DND-41 (cell line): ENCODE measurements at regions not wholly inside any gene's neighbourhood (a gene's known extent, or its start where the extent isn't known, plus 50 kb on each side); places are given as distances from the start of the nearest gene placed in this dataset.

Source experiments
- ATAC-seq: fragments of 200-7000 bp; cut with Tn5 transposase; 3 replicates; pipeline ENCODE4 v1.9.1; 2021; ENCODE audit warnings: low read depth; ENCODE audit not compliant: insufficient read depth
- DNase-seq: peaks from one replicate; pipeline ENCODE4 v3.0.0-alpha.2; 2020
- H2AFZ ChIP-seq: 2 replicates; pipeline ENCODE4 v1.6.0; 2012; ENCODE audit warnings: low read depth, low read length
- H3K27ac ChIP-seq: 2 replicates; pipeline ENCODE4 v1.5.1; 2012; ENCODE audit warnings: low read length, inconsistent platforms
- H3K27me3 ChIP-seq: fragments of 200-600 bp; sonication (generic); 2 replicates; pipeline ENCODE4 v1.6.0; 2012; ENCODE audit warnings: low read length, mild to moderate bottlenecking, inconsistent platforms; ENCODE audit not compliant: insufficient read depth, poor library complexity
- H3K36me3 ChIP-seq: 2 replicates; pipeline ENCODE4 v1.5.1; 2012; ENCODE audit warnings: low read length, inconsistent platforms; ENCODE audit not compliant: insufficient read depth
- H3K4me1 ChIP-seq: 2 replicates; pipeline ENCODE4 v1.5.1; 2012; ENCODE audit warnings: mild to moderate bottlenecking, low read length; ENCODE audit not compliant: insufficient read depth
- H3K4me2 ChIP-seq: 2 replicates; pipeline ENCODE4 v1.6.0; 2012; ENCODE audit warnings: mild to moderate bottlenecking, moderate library complexity, low read length, inconsistent platforms; ENCODE audit not compliant: insufficient read depth
- H3K4me3 ChIP-seq, 2 experiments: fragments of 200-600 bp in 1 of 2; shearing (Covaris generic) in 1 of 2; 2 replicates each; pipeline ENCODE4 v1.5.1; 2012 to 2016; ENCODE audit warnings: inconsistent platforms in 2 of 2, low read length in 2 of 2, mild to moderate bottlenecking in 2 of 2, low read depth in 1 of 2, moderate library complexity in 1 of 2
- H3K79me2 ChIP-seq: 2 replicates; pipeline ENCODE4 v1.6.0; 2012; ENCODE audit warnings: low read length, inconsistent platforms; ENCODE audit not compliant: insufficient read depth
- H3K9ac ChIP-seq: 2 replicates; pipeline ENCODE4 v1.6.0; 2012; ENCODE audit warnings: low read depth, mild to moderate bottlenecking, inconsistent platforms, low read length, moderate library complexity
- H3K9me3 ChIP-seq: 2 replicates; pipeline ENCODE4 v1.5.1; 2012; ENCODE audit warnings: low read length, moderate library complexity, mild to moderate bottlenecking, inconsistent platforms; ENCODE audit not compliant: insufficient read depth, severe bottlenecking
- H4K20me1 ChIP-seq: 2 replicates; pipeline ENCODE4 v1.6.0; 2012; ENCODE audit warnings: low read length; ENCODE audit not compliant: insufficient read depth
- CTCF ChIP-seq: IDR thresholded peaks from 2 replicates; pipeline ENCODE4 v1.5.1; 2012; ENCODE audit warnings: borderline replicate concordance, low read length, moderate library complexity, mild to moderate bottlenecking; ENCODE audit not compliant: poor library complexity, severe bottlenecking; ENCODE audit errors: extremely low read depth
- EZH2 ChIP-seq: IDR thresholded peaks from 3 replicates; pipeline ENCODE4 v1.6.1; 2012; ENCODE audit warnings: borderline replicate concordance, low read depth, mild to moderate bottlenecking, moderate library complexity, low read length, inconsistent platforms; ENCODE audit not compliant: severe bottlenecking

GRCh38 chr3:30548600-30548999 lies 57.8 kb upstream of the TGFBR2 start:
- peak; percentile 31 for DNase-seq
- H3K4me2 ChIP-seq, result no peak overlapping the region
- peak; percentile 70 for ATAC-seq
- no peak for TF ChIP-seq EZH2
- TF ChIP-seq CTCF, result no peak
- no peaks in the 10 kb centered on the region for H3K79me2 ChIP-seq
- H3K36me3 ChIP-seq, result no peaks in the 10 kb centered on the region
- H3K9ac ChIP-seq, result no peak overlapping the region
- no peaks in the 10 kb centered on the region for H3K9me3 ChIP-seq
- H3K27me3 ChIP-seq, result no peaks in the 10 kb centered on the region
- H3K4me3 ChIP-seq, result no peak overlapping the region
- no peak overlapping the region for H2AFZ ChIP-seq
- H4K20me1 ChIP-seq, result no peaks in the 10 kb centered on the region
- H3K27ac ChIP-seq, result no peak overlapping the region
- H3K4me1 ChIP-seq, result peaks cover 5% of the 10 kb centered on the region; the same call in 1 of the 2 replicates

- H3K79me2 ChIP-seq, result no peaks in the 10 kb centered on the region
- TF ChIP-seq CTCF (no peak), EZH2 (no peak)
- H3K4me1 ChIP-seq, result peaks cover 5% of the 10 kb centered on the region; the same call in 1 of the 2 replicates
- no peak overlapping the region for H3K4me3 ChIP-seq
- no peak overlapping the region for H3K9ac ChIP-seq
- H3K27ac ChIP-seq, result no peak overlapping the region
- DNase-seq, result no peak
- ATAC-seq, result no peak
- H3K27me3 ChIP-seq, result no peaks in the 10 kb centered on the region
- no peak overlapping the region for H3K4me2 ChIP-seq
- no peaks in the 10 kb centered on the region for H3K36me3 ChIP-seq
- no peaks in the 10 kb centered on the region for H3K9me3 ChIP-seq
- no peaks in the 10 kb centered on the region for H4K20me1 ChIP-seq
- no peak overlapping the region for H2AFZ ChIP-seq
Observed at GRCh38 chr3:30549600-30549999, 56.8 kb upstream of the TGFBR2 start.

- Histone ChIP-seq H3K9ac (no peak overlapping the region), H3K27ac (no peak overlapping the region), H3K4me3 (no peak overlapping the region), H4K20me1 (no peaks in the 10 kb centered on the region), H3K36me3 (no peaks in the 10 kb centered on the region), H3K9me3 (no peaks in the 10 kb centered on the region), H3K4me2 (no peak overlapping the region), H2AFZ (no peak overlapping the region), H3K27me3 (no peaks in the 10 kb centered on the region), H3K79me2 (no peaks in the 10 kb centered on the region), H3K4me1 (peaks cover 5% of the 10 kb centered on the region; the same call in 1 of the 2 replicates)
- TF ChIP-seq CTCF (no peak), EZH2 (no peak)
- ATAC-seq (no peak), DNase-seq (no peak)
Observed at GRCh38 chr3:30550246-30550645, 56.2 kb upstream of the TGFBR2 start.

GRCh38 chr3:30551266-30551665 lies 55.1 kb upstream of the TGFBR2 start:
- Histone ChIP-seq H2AFZ (no peak overlapping the region), H3K36me3 (no peaks in the 10 kb centered on the region), H3K4me2 (no peak overlapping the region), H3K4me1 (peaks cover 5% of the 10 kb centered on the region; the same call in 1 of the 2 replicates), H3K9ac (no peak overlapping the region), H3K27me3 (no peaks in the 10 kb centered on the region), H4K20me1 (no peaks in the 10 kb centered on the region), H3K79me2 (no peaks in the 10 kb centered on the region), H3K4me3 (no peak overlapping the region), H3K9me3 (no peaks in the 10 kb centered on the region), H3K27ac (no peak overlapping the region)
- no peak for DNase-seq
- no peak for ATAC-seq
- TF ChIP-seq EZH2, result no peak
- no peak for TF ChIP-seq CTCF
